ENCODE measurements at regions not wholly inside any gene's neighbourhood (a gene's known extent, or its start where the extent isn't known, plus 50 kb on each side); places are given as distances from the start of the nearest gene placed in this dataset.

DNA sequence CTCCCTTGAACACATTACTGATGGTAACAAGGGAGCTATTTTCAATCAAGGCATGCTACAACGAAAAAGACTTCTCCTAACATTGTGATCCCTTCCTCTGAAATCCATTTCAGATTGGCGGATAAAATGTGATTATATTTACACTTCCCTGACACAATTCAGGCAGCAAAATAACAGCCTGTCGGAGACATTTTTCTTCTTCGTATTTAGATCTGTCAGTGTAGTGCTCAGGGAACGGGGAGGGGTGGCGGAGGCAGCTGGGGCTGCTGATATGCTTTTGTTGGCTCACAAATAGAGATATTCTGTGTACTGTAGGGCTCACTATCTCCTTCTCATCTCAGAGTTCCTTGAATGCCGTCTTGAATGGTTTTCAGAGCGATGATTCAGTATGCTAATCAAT, 1261.7 kb upstream of the AUTS2 start:
- in situ Hi-C loops (cut with HindIII; ENCODE audit: low pct_ligation_motif_present, low sequenced_read_pairs): no loop called here
- DNase-seq: no peak
- no peak for TF ChIP-seq CTCF (IDR thresholded peaks at IDR 0.05; ENCODE audit: low read depth, low read length, missing control alignments)
- Histone ChIP-seq H3K4me3 (ENCODE audit: low read depth, low read length) (no peak overlapping the region), H3K27ac (no peak overlapping the region), H3K36me3 (replicated peaks) (no peaks in the 10 kb centered on the region), H3K27me3 (replicated peaks) (no peaks in the 10 kb centered on the region)

DNA sequence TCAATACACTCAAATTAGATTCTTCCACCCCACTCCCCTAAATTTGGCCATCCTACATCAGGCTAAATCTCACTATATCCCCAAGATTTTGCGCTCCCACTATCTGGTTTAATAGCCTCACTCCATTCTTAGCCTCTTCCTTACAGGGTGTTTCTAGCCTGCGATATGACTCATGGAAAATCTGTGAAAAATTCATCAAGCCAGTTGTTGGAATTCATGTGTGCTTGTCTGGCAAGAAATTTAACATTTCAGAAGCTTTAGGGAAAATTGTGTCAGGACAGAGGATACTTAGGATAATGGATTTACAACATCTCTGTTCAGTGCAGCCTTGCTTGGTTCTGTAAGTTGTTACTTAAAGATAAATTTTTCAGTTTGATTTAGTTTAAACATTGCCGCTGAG, 1249.9 kb upstream of the AUTS2 start:
- no peaks in the 10 kb centered on the region for H3K27me3 ChIP-seq (replicated peaks)
- H3K27ac ChIP-seq: no peak overlapping the region
- no peak overlapping the region for H3K4me3 ChIP-seq (ENCODE audit: low read depth, low read length)
- no peak for TF ChIP-seq CTCF (IDR thresholded peaks at IDR 0.05; ENCODE audit: low read depth, low read length, missing control alignments)
- DNase-seq: no peak
- in situ Hi-C loops (cut with HindIII; ENCODE audit: low pct_ligation_motif_present, low sequenced_read_pairs): no loop called here
- H3K36me3 ChIP-seq (replicated peaks): no peaks in the 10 kb centered on the region

- H3K4me3 ChIP-seq (ENCODE audit: low read depth, low read length): no peak overlapping the region
- no peaks in the 10 kb centered on the region for H3K27me3 ChIP-seq (replicated peaks)
- in situ Hi-C loops (cut with HindIII; ENCODE audit: low pct_ligation_motif_present, low sequenced_read_pairs): no loop called here
- TF ChIP-seq CTCF (IDR thresholded peaks at IDR 0.05; ENCODE audit: low read depth, low read length, missing control alignments): no peak
- no peaks in the 10 kb centered on the region for H3K36me3 ChIP-seq (replicated peaks)
- no peak for DNase-seq
- no peak overlapping the region for H3K27ac ChIP-seq
These were observed 1235.3 kb upstream of the AUTS2 start for GRCh38 chr7:68362745-68363518.

GRCh38 chr7:68364886-68365625, 1233.2 kb upstream of the AUTS2 start:
- Histone ChIP-seq H3K27me3 (replicated peaks) (no peaks in the 10 kb centered on the region), H3K4me3 (ENCODE audit: low read depth, low read length) (no peak overlapping the region), H3K36me3 (replicated peaks) (no peaks in the 10 kb centered on the region), H3K27ac (no peak overlapping the region)
- in situ Hi-C loops (cut with HindIII; ENCODE audit: low pct_ligation_motif_present, low sequenced_read_pairs): no loop called here
- no peak for TF ChIP-seq CTCF (IDR thresholded peaks at IDR 0.05; ENCODE audit: low read depth, low read length, missing control alignments)
- no peak for DNase-seq

DNA sequence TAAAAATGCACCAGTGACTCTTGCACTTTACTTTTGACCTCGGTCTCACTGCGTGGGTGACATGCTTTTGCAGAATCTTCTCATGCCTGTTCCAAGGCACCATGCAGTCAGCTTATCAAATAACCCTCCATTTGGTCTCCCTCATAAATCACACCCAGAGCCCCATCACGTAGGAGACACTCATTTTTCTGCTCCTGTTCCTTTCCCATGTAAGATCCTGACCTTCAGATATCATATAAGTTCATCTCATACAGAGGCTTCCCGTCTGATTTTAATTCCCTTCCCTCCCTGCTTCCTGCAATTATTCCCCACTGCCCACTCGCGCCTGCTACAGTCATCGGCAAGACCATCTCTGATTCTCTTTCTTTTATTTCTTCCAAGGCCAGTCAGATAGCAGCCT, 1226.3 kb upstream of the AUTS2 start:
- in situ Hi-C loops (cut with HindIII; ENCODE audit: low pct_ligation_motif_present, low sequenced_read_pairs): no loop called here
- H3K36me3 ChIP-seq (replicated peaks): no peaks in the 10 kb centered on the region
- no peak for DNase-seq
- H3K27me3 ChIP-seq (replicated peaks): no peaks in the 10 kb centered on the region
- H3K4me3 ChIP-seq (ENCODE audit: low read depth, low read length): no peak overlapping the region
- no peak for TF ChIP-seq CTCF (IDR thresholded peaks at IDR 0.05; ENCODE audit: low read depth, low read length, missing control alignments)
- no peak overlapping the region for H3K27ac ChIP-seq
